Adrenal gland (tissue), 5 donors: ENCODE measurements at regions not wholly inside any gene's neighbourhood (a gene's known extent, or its start where the extent isn't known, plus 50 kb on each side); places are given as distances from the start of the nearest gene placed in this dataset.

Experiments
- CTCF ChIP-seq, 6 experiments: fragments of 450-650 bp in 4 of 6; fragments of 200-600 bp in 2 of 6; sonication (generic) in 1 of 6; IDR thresholded peaks; 1 replicate in 5 of 6; 2 replicates in 1 of 6; pipeline versions ENCODE4 v1.5.1 to v1.8.0; 2016 to 2021; ENCODE audit warnings: antibody characterized with exemption in 6 of 6, mild to moderate bottlenecking in 2 of 6, moderate library complexity in 1 of 6
- POLR2A ChIP-seq, 2 donors: fragments of 450-650 bp; IDR thresholded peaks; one replicate each; pipeline ENCODE4 v1.6.1; 2017; ENCODE audit warnings: antibody characterized with exemption in 2 of 2, mild to moderate bottlenecking in 2 of 2, moderate library complexity in 1 of 2
- donor health status: DM: no; HTN: no; CAD: no.

GRCh38 chr6:37569743-37570481, 70.2 kb upstream of the CCDC167 start:
- no peak for TF ChIP-seq CTCF (IDR thresholded peaks at IDR 0.05)
- TF ChIP-seq POLR2A (IDR thresholded peaks at IDR 0.05), result no peak
